ENCODE measurements at regions not wholly inside any gene's neighbourhood (a gene's known extent, or its start where the extent isn't known, plus 50 kb on each side); places are given as distances from the start of the nearest gene placed in this dataset.

GRCh38 chr13:65460136-65460535 lies 1770.0 kb downstream of the PCDH9 start:
- Histone ChIP-seq H3K27ac (ENCODE audit: low read depth in 1 of 2, low read length in 2 of 2) (no peak overlapping the region), H3K4me1 (ENCODE audit: insufficient read depth, low read length) (no peaks in the 10 kb centered on the region), H3K4me3 (ENCODE audit: low read length) (no peak overlapping the region), H3K27me3 (ENCODE audit: control insufficient read depth in 1 of 2, insufficient read depth in 2 of 2, low read length in 2 of 2) (no peaks in the 10 kb centered on the region), H3K36me3 (ENCODE audit: insufficient read depth, low read length) (no peaks in the 10 kb centered on the region), H3K9me3 (ENCODE audit: control insufficient read depth in 1 of 2, insufficient read depth in 1 of 2, low read length in 2 of 2) (peaks cover 0 to 5% of the 10 kb centered on the region in 2 experiments)
- Mint-ChIP-seq H3K9me3 (peaks cover 5% of the 10 kb centered on the region), H3K27ac (no peak overlapping the region), H3K4me3 (no peak overlapping the region), H3K4me1 (ENCODE audit: low read depth) (no peaks in the 10 kb centered on the region), H3K36me3 (ENCODE audit: low read depth) (no peaks in the 10 kb centered on the region), H3K27me3 (no peaks in the 10 kb centered on the region)
- ChIA-PET POLR2A (no interaction called here), CTCF (no interaction called here)
- no peak for TF ChIP-seq CTCF (IDR thresholded peaks at IDR 0.05)
- intact Hi-C loops (cut with DNase I, micrococcal nuclease): no loop called here
- ATAC-seq (ENCODE audit: poor library complexity): no peak
- DNase-seq: no peak

- DNase-seq (no peak), ATAC-seq (ENCODE audit: poor library complexity) (no peak)
- H3K4me3 Mint-ChIP-seq: no peak overlapping the region
- intact Hi-C loops (cut with DNase I, micrococcal nuclease): no loop called here
- POLR2A ChIA-PET: no interaction called here
- Histone ChIP-seq H3K4me3 (ENCODE audit: low read length) (no peak overlapping the region), H3K27me3 (ENCODE audit: control insufficient read depth in 1 of 2, insufficient read depth in 2 of 2, low read length in 2 of 2) (no peaks in the 10 kb centered on the region), H3K36me3 (ENCODE audit: insufficient read depth, low read length) (no peaks in the 10 kb centered on the region), H3K9me3 (ENCODE audit: control insufficient read depth in 1 of 2, insufficient read depth in 1 of 2, low read length in 2 of 2) (peaks cover 0 to 5% of the 10 kb centered on the region in 2 experiments), H3K27ac (ENCODE audit: low read depth in 1 of 2, low read length in 2 of 2) (no peak overlapping the region), H3K4me1 (ENCODE audit: insufficient read depth, low read length) (no peaks in the 10 kb centered on the region)
- no peaks in the 10 kb centered on the region for H3K4me1 Mint-ChIP-seq (ENCODE audit: low read depth)
- no peak overlapping the region for H3K27ac Mint-ChIP-seq
- TF ChIP-seq CTCF (IDR thresholded peaks at IDR 0.05): no peak
- H3K36me3 Mint-ChIP-seq (ENCODE audit: low read depth): no peaks in the 10 kb centered on the region
- CTCF ChIA-PET: no interaction called here
- H3K27me3 Mint-ChIP-seq: no peaks in the 10 kb centered on the region
- H3K9me3 Mint-ChIP-seq: peaks cover 2% of the 10 kb centered on the region
Measured at GRCh38 chr13:65456150-65456912, 1773.8 kb downstream of the PCDH9 start.

GRCh38 chr13:65454403-65454802 lies 1775.7 kb downstream of the PCDH9 start:
- ChIA-PET CTCF (no interaction called here), POLR2A (no interaction called here)
- Histone ChIP-seq H3K4me3 (ENCODE audit: low read length) (no peak overlapping the region), H3K9me3 (ENCODE audit: control insufficient read depth in 1 of 2, insufficient read depth in 1 of 2, low read length in 2 of 2) (peaks cover 0 to 5% of the 10 kb centered on the region in 2 experiments), H3K36me3 (ENCODE audit: insufficient read depth, low read length) (no peaks in the 10 kb centered on the region), H3K27me3 (ENCODE audit: control insufficient read depth in 1 of 2, insufficient read depth in 2 of 2, low read length in 2 of 2) (no peaks in the 10 kb centered on the region), H3K4me1 (ENCODE audit: insufficient read depth, low read length) (no peaks in the 10 kb centered on the region), H3K27ac (ENCODE audit: low read depth in 1 of 2, low read length in 2 of 2) (no peak overlapping the region)
- ATAC-seq (ENCODE audit: poor library complexity) (no peak), DNase-seq (no peak)
- Mint-ChIP-seq H3K4me3 (no peak overlapping the region), H3K4me1 (ENCODE audit: low read depth) (no peaks in the 10 kb centered on the region), H3K27me3 (no peaks in the 10 kb centered on the region), H3K9me3 (peaks cover 2% of the 10 kb centered on the region), H3K36me3 (ENCODE audit: low read depth) (no peaks in the 10 kb centered on the region), H3K27ac (no peak overlapping the region)
- TF ChIP-seq CTCF (IDR thresholded peaks at IDR 0.05): no peak
- intact Hi-C loops (cut with DNase I, micrococcal nuclease): no loop called here
